ENCODE measurements at regions not wholly inside any gene's neighbourhood (a gene's known extent, or its start where the extent isn't known, plus 50 kb on each side); places are given as distances from the start of the nearest gene placed in this dataset.

DNA sequence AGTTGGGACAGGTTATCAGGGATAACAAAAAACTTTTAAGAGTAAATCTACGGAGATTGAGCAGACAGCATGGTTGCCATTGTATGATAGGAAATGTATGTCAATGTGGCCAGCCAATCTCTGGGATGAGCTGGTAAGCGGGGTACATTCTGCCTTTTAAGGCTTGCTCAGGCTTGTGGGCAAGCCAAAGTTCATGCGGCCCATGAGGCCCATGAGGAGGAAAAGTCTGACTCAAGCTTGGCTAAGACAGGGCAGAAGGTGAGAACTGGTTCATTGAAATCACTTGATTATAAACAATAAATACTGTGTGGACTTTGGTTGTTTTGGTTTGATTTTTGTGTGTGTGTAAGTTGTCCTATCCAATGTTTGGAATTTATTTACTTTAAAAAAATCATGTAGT, 997.1 kb downstream of the DNAH5 start:
- TF ChIP-seq, protein P1, sequence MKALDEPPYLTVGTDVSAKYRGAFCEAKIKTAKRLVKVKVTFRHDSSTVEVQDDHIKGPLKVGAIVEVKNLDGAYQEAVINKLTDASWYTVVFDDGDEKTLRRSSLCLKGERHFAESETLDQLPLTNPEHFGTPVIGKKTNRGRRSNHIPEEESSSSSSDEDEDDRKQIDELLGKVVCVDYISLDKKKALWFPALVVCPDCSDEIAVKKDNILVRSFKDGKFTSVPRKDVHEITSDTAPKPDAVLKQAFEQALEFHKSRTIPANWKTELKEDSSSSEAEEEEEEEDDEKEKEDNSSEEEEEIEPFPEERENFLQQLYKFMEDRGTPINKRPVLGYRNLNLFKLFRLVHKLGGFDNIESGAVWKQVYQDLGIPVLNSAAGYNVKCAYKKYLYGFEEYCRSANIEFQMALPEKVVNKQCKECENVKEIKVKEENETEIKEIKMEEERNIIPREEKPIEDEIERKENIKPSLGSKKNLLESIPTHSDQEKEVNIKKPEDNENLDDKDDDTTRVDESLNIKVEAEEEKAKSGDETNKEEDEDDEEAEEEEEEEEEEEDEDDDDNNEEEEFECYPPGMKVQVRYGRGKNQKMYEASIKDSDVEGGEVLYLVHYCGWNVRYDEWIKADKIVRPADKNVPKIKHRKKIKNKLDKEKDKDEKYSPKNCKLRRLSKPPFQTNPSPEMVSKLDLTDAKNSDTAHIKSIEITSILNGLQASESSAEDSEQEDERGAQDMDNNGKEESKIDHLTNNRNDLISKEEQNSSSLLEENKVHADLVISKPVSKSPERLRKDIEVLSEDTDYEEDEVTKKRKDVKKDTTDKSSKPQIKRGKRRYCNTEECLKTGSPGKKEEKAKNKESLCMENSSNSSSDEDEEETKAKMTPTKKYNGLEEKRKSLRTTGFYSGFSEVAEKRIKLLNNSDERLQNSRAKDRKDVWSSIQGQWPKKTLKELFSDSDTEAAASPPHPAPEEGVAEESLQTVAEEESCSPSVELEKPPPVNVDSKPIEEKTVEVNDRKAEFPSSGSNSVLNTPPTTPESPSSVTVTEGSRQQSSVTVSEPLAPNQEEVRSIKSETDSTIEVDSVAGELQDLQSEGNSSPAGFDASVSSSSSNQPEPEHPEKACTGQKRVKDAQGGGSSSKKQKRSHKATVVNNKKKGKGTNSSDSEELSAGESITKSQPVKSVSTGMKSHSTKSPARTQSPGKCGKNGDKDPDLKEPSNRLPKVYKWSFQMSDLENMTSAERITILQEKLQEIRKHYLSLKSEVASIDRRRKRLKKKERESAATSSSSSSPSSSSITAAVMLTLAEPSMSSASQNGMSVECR (CRISPR knock-in tag; IDR thresholded peaks at IDR 0.05; ENCODE audit: borderline replicate concordance), result no peak
- TF ChIP-seq SMAD3 (CRISPR knock-in tag; IDR thresholded peaks at IDR 0.05; ENCODE audit: borderline replicate concordance) (no peak), ESRRA (CRISPR knock-in tag; IDR thresholded peaks at IDR 0.05; ENCODE audit: borderline replicate concordance) (no peak), JUN (CRISPR knock-in tag; IDR thresholded peaks at IDR 0.05) (no peak), CREB1 (CRISPR knock-in tag; IDR thresholded peaks at IDR 0.05) (no peak), ETV6 (CRISPR knock-in tag; IDR thresholded peaks at IDR 0.05) (no peak), NFE2L1 (CRISPR knock-in tag; IDR thresholded peaks at IDR 0.05) (no peak)
- TF ChIP-seq, protein P2, sequence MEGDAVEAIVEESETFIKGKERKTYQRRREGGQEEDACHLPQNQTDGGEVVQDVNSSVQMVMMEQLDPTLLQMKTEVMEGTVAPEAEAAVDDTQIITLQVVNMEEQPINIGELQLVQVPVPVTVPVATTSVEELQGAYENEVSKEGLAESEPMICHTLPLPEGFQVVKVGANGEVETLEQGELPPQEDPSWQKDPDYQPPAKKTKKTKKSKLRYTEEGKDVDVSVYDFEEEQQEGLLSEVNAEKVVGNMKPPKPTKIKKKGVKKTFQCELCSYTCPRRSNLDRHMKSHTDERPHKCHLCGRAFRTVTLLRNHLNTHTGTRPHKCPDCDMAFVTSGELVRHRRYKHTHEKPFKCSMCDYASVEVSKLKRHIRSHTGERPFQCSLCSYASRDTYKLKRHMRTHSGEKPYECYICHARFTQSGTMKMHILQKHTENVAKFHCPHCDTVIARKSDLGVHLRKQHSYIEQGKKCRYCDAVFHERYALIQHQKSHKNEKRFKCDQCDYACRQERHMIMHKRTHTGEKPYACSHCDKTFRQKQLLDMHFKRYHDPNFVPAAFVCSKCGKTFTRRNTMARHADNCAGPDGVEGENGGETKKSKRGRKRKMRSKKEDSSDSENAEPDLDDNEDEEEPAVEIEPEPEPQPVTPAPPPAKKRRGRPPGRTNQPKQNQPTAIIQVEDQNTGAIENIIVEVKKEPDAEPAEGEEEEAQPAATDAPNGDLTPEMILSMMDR (IDR thresholded peaks at IDR 0.05), result no peak
- TF ChIP-seq, protein P3, sequence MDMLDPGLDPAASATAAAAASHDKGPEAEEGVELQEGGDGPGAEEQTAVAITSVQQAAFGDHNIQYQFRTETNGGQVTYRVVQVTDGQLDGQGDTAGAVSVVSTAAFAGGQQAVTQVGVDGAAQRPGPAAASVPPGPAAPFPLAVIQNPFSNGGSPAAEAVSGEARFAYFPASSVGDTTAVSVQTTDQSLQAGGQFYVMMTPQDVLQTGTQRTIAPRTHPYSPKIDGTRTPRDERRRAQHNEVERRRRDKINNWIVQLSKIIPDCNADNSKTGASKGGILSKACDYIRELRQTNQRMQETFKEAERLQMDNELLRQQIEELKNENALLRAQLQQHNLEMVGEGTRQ (CRISPR knock-in tag; IDR thresholded peaks at IDR 0.05), result no peak
- TF ChIP-seq, protein P4, sequence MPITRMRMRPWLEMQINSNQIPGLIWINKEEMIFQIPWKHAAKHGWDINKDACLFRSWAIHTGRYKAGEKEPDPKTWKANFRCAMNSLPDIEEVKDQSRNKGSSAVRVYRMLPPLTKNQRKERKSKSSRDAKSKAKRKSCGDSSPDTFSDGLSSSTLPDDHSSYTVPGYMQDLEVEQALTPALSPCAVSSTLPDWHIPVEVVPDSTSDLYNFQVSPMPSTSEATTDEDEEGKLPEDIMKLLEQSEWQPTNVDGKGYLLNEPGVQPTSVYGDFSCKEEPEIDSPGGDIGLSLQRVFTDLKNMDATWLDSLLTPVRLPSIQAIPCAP (CRISPR knock-in tag; IDR thresholded peaks at IDR 0.05), result no peak
- TF ChIP-seq, protein P5, sequence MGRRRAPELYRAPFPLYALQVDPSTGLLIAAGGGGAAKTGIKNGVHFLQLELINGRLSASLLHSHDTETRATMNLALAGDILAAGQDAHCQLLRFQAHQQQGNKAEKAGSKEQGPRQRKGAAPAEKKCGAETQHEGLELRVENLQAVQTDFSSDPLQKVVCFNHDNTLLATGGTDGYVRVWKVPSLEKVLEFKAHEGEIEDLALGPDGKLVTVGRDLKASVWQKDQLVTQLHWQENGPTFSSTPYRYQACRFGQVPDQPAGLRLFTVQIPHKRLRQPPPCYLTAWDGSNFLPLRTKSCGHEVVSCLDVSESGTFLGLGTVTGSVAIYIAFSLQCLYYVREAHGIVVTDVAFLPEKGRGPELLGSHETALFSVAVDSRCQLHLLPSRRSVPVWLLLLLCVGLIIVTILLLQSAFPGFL (CRISPR knock-in tag; IDR thresholded peaks at IDR 0.05; ENCODE audit: borderline replicate concordance), result no peak

All from WTC11 (cell line).